WTC11 (cell line): ENCODE measurements at regions not wholly inside any gene's neighbourhood (a gene's known extent, or its start where the extent isn't known, plus 50 kb on each side); places are given as distances from the start of the nearest gene placed in this dataset.

Experiments
- ATAC-seq: fragments of 200-7000 bp; cut with Tn5 transposase; 2 replicates; pipeline ENCODE4 v1.10.0; 2021; ENCODE audit warnings: mild to moderate bottlenecking, moderate library complexity
- CTCF ChIA-PET: fragments of 300-600 bp; sonication (Branson Sonifier 250); formaldehyde crosslinking; loops from one replicate; lab custom pipeline; 2021; ENCODE audit warnings: antibody characterized with exemption; lab: Charles Lee
- POLR2A ChIA-PET: fragments of 350-600 bp; sonication (Branson Sonifier 250); formaldehyde crosslinking; loops from one replicate; lab custom pipeline; 2021; ENCODE audit warnings: antibody characterized with exemption; lab: Charles Lee
- DNase-seq: peaks from one replicate; pipeline ENCODE4 v3.0.0; 2021; ENCODE audit warnings: low spot score
- H3K27ac Mint-ChIP-seq: 2 replicates; pipeline ENCODE4 v1.8.0; 2021; ENCODE audit warnings: mixed read lengths
- H3K27me3 Mint-ChIP-seq: 2 replicates; pipeline ENCODE4 v1.8.0; 2021; ENCODE audit warnings: low read depth, mild to moderate bottlenecking, moderate library complexity, mixed read lengths
- H3K36me3 Mint-ChIP-seq: 2 replicates; pipeline ENCODE4 v1.8.0; 2021; ENCODE audit warnings: mixed read lengths
- H3K4me1 Mint-ChIP-seq: 2 replicates; pipeline ENCODE4 v1.8.0; 2022; ENCODE audit warnings: mixed read lengths
- H3K4me3 Mint-ChIP-seq: 2 replicates; pipeline ENCODE4 v1.8.0; 2021; ENCODE audit warnings: mild to moderate bottlenecking, moderate library complexity, mixed read lengths
- H3K9me3 Mint-ChIP-seq: 2 replicates; pipeline ENCODE4 v1.8.0; 2021; ENCODE audit warnings: mixed read lengths
- AFF4 ChIP-seq: sonication (generic); formaldehyde crosslinking; IDR thresholded peaks from 2 replicates; pipeline ENCODE4 v1.8.1; 2023; ENCODE audit warnings: mild to moderate bottlenecking, missing genetic modification reagents, borderline replicate concordance
- ARID4B ChIP-seq: sonication (generic); formaldehyde crosslinking; IDR thresholded peaks from 2 replicates; pipeline ENCODE4 v1.8.0; 2023; ENCODE audit warnings: missing genetic modification reagents, mild to moderate bottlenecking, borderline replicate concordance
- CREB1 ChIP-seq: sonication (generic); formaldehyde crosslinking; IDR thresholded peaks from 2 replicates; pipeline ENCODE4 v1.8.0; 2023; ENCODE audit warnings: mild to moderate bottlenecking, missing genetic modification reagents
- CREM ChIP-seq: sonication (generic); formaldehyde crosslinking; IDR thresholded peaks from 2 replicates; pipeline ENCODE4 v1.8.1; 2022; ENCODE audit warnings: mild to moderate bottlenecking, missing genetic modification reagents, moderate library complexity
- CTCF ChIP-seq: fragments of 200-600 bp; IDR thresholded peaks from 2 replicates; pipeline ENCODE4 v1.8.0; 2022; ENCODE audit warnings: antibody characterized with exemption
- E2F5 ChIP-seq: sonication (generic); formaldehyde crosslinking; IDR thresholded peaks from 2 replicates; pipeline ENCODE4 v1.8.1; 2022; ENCODE audit warnings: mild to moderate bottlenecking, moderate library complexity, missing genetic modification reagents
- ELF4 ChIP-seq: sonication (generic); formaldehyde crosslinking; IDR thresholded peaks from 2 replicates; pipeline ENCODE4 v1.8.1; 2022; ENCODE audit warnings: low read depth, mild to moderate bottlenecking, moderate library complexity, missing genetic modification reagents
- GABPB1 ChIP-seq: sonication (generic); formaldehyde crosslinking; IDR thresholded peaks from 2 replicates; pipeline ENCODE4 v1.8.1; 2023; ENCODE audit warnings: mild to moderate bottlenecking, missing genetic modification reagents
- IRF1 ChIP-seq: sonication (generic); formaldehyde crosslinking; IDR thresholded peaks from 2 replicates; pipeline ENCODE4 v1.8.0; 2023; ENCODE audit warnings: missing genetic modification reagents
- NR2C2 ChIP-seq: sonication (generic); formaldehyde crosslinking; IDR thresholded peaks from 2 replicates; pipeline ENCODE4 v1.8.0; 2022; ENCODE audit warnings: mild to moderate bottlenecking, missing genetic modification reagents
- PRDM15 ChIP-seq: sonication (generic); formaldehyde crosslinking; IDR thresholded peaks from 2 replicates; pipeline ENCODE4 v1.8.0; 2022; ENCODE audit warnings: missing genetic modification reagents
- SMAD4 ChIP-seq: sonication (generic); formaldehyde crosslinking; IDR thresholded peaks from 2 replicates; pipeline ENCODE4 v1.8.0; 2022; ENCODE audit warnings: mild to moderate bottlenecking, missing genetic modification reagents
- ZBTB43 ChIP-seq: sonication (generic); formaldehyde crosslinking; IDR thresholded peaks from 2 replicates; pipeline ENCODE4 v1.8.1; 2023; ENCODE audit warnings: mild to moderate bottlenecking, missing genetic modification reagents
- ZNF263 ChIP-seq: sonication (generic); formaldehyde crosslinking; IDR thresholded peaks from 2 replicates; pipeline ENCODE4 v1.8.1; 2022; ENCODE audit warnings: low read depth, mild to moderate bottlenecking, moderate library complexity, missing genetic modification reagents
- ZNF317 ChIP-seq: sonication (generic); formaldehyde crosslinking; IDR thresholded peaks from 2 replicates; pipeline ENCODE4 v1.8.1; 2023; ENCODE audit warnings: low read depth, mild to moderate bottlenecking, moderate library complexity, missing genetic modification reagents, borderline replicate concordance
- ZNF512 ChIP-seq: sonication (generic); formaldehyde crosslinking; IDR thresholded peaks from 2 replicates; pipeline ENCODE4 v1.8.1; 2022; ENCODE audit warnings: missing genetic modification reagents, borderline replicate concordance

GRCh38 chr2:200222791-200223190, 83.7 kb upstream of the SPATS2L start:
- Mint-ChIP-seq H3K27me3 (no peaks in the 10 kb centered on the region; the same call in 1 of the 2 replicates), H3K4me3 (no peak overlapping the region), H3K9me3 (peaks cover 8% of the 10 kb centered on the region), H3K36me3 (no peaks in the 10 kb centered on the region), H3K27ac (no peak overlapping the region), H3K4me1 (peaks cover 44% of the 10 kb centered on the region)
- POLR2A ChIA-PET = no interaction called here
- no peak for DNase-seq
- ATAC-seq = no peak
- TF ChIP-seq GABPB1 (CRISPR knock-in tag) (no peak), ZNF263 (CRISPR knock-in tag) (no peak), PRDM15 (CRISPR knock-in tag) (no peak), ARID4B (CRISPR knock-in tag) (no peak), CTCF (no peak), SMAD4 (CRISPR knock-in tag) (no peak), E2F5 (no peak), CREM (no peak), ZNF512 (no peak), NR2C2 (CRISPR knock-in tag) (no peak)
- CTCF ChIA-PET = no interaction called here

- ChIA-PET POLR2A (no interaction called here), CTCF (no interaction called here)
- no peak for DNase-seq
- Mint-ChIP-seq H3K4me3 (no peak overlapping the region), H3K4me1 (peaks cover 43% of the 10 kb centered on the region), H3K27me3 (no peaks in the 10 kb centered on the region; the same call in 1 of the 2 replicates), H3K9me3 (peaks cover 8% of the 10 kb centered on the region), H3K36me3 (no peaks in the 10 kb centered on the region), H3K27ac (no peak overlapping the region)
- no peak for ATAC-seq
- no peak for TF ChIP-seq CREB1 (CRISPR knock-in tag)
- no peak for TF ChIP-seq ZNF317 (CRISPR knock-in tag)
- no peak for TF ChIP-seq AFF4 (CRISPR knock-in tag)
- no peak for TF ChIP-seq ELF4 (CRISPR knock-in tag)
- TF ChIP-seq IRF1 = no peak
- TF ChIP-seq ZBTB43 (CRISPR knock-in tag) = no peak
These were observed 83.2 kb upstream of the SPATS2L start for GRCh38 chr2:200223205-200223784.
